ENCODE measurements at regions not wholly inside any gene's neighbourhood (a gene's known extent, or its start where the extent isn't known, plus 50 kb on each side); places are given as distances from the start of the nearest gene placed in this dataset.

DNA sequence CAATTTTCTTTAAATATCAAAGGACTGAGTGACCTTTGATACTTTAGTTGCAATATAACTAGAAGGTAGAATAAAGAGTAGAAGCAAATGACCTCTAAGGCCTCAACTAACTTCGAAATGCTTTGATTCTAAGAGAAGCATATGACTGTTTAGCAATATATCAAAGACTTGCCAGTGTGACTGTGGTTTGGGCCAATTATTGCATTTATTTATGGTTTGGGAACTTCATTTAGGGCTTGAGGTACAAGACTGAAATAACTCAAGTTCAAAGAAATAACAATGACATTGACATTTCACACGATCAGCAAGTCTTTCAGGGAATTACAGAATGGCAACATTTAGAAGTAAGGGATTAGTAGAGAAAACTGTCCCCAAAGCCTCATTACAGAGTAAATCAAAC is 709.7 kb upstream of the LRRC4C start:
- TF ChIP-seq, protein P1, sequence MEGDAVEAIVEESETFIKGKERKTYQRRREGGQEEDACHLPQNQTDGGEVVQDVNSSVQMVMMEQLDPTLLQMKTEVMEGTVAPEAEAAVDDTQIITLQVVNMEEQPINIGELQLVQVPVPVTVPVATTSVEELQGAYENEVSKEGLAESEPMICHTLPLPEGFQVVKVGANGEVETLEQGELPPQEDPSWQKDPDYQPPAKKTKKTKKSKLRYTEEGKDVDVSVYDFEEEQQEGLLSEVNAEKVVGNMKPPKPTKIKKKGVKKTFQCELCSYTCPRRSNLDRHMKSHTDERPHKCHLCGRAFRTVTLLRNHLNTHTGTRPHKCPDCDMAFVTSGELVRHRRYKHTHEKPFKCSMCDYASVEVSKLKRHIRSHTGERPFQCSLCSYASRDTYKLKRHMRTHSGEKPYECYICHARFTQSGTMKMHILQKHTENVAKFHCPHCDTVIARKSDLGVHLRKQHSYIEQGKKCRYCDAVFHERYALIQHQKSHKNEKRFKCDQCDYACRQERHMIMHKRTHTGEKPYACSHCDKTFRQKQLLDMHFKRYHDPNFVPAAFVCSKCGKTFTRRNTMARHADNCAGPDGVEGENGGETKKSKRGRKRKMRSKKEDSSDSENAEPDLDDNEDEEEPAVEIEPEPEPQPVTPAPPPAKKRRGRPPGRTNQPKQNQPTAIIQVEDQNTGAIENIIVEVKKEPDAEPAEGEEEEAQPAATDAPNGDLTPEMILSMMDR (IDR thresholded peaks at IDR 0.05) = no peak

DNA sequence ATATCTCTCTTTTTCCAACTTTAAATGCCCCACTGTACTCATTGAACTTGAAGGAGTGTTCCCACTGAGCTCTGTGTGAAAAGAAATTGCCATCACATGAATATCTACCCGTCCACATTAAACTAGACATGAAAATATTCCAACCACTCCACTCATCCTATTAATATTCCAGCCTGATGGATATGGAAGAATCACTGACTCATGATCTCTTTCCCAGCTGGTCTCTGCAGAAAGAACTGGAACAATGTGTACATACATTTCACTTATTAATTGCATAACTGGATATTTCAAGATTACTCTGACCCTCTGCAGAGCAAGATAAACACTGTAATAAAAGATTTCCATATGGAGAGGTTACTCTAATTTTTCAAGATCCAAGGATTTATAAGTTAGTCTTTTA is 711.1 kb upstream of the LRRC4C start:
- TF ChIP-seq, protein P1 (IDR thresholded peaks at IDR 0.05) = no peak

DNA sequence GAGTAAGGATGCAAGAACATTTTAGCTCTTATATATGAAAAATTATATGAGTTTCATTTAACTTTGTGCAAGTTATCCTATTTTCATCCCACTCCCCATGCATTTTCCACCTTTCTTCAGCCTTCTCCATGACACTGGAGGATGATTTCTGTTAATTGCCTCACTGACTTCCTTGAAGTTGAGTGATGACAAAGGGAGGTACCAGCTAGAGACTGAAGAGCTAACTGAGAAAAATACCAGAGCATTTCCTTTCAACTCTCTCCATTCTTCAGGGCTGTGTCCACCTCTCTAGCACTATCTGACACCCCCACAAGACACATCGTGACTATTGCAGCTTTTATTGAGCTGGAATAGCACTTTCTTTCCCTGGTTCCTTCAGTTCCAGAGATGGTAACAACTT is 711.6 kb upstream of the LRRC4C start:
- TF ChIP-seq, protein P1 (IDR thresholded peaks at IDR 0.05) = no peak

DNA sequence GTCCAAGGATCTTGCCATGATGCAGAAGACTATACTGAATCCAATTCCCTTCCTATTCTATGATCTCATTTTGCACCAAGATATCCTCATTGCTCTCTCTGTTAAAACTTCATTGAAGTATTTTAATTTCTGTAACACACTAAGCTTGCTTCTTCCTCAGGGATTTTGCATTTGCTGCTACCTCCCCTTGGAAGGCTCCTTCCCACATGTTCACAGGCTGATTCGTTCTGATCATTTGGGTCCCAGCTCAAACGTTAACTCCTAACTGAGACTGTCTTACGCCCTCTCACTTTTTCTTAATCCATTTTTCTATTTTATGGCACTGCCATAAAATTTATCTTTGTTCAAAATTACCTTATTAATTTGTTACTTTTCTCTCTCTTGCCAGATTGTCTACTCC is 713.0 kb upstream of the LRRC4C start:
- TF ChIP-seq, protein P1 (IDR thresholded peaks at IDR 0.05) = no peak

DNA sequence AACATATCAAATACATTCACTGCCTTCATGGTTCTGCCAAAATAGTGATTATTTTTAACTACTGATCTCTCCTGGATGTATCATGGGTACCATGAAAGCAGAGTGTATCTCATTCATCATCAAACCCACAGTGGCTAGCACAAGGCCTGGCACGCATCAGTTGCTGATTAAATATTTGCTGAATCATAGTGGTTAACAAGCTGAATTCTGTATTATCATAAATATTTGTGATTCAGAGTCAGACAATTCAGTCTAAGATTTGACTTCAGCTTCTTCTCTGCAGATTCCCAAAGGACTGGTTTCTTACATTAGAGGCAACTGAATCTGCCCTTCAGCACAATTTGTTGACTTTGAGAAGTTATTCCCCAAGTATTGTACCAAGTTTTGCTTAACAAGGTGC is 715.8 kb upstream of the LRRC4C start:
- TF ChIP-seq, protein P1 (IDR thresholded peaks at IDR 0.05) = no peak

DNA sequence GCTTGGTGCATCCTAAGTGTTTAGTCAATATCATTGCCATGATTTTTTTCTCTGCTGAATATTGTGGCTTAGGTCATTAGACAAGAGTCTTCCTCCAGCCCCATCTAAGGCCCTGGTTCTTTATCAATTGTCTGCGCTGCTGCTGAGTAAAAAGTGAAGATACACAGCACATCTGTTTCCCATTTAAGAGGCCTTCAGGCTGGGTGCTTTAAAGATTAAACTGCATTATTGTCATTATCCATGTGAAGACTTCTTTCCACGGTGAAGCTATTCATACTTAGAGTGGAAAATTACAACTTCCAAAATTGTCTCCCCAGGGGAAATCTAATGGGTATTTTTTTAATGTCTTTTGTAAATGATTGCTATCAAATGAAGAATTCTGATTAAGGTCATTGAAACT is 719.8 kb upstream of the LRRC4C start:
- TF ChIP-seq, protein P1 (IDR thresholded peaks at IDR 0.05) = no peak

DNA sequence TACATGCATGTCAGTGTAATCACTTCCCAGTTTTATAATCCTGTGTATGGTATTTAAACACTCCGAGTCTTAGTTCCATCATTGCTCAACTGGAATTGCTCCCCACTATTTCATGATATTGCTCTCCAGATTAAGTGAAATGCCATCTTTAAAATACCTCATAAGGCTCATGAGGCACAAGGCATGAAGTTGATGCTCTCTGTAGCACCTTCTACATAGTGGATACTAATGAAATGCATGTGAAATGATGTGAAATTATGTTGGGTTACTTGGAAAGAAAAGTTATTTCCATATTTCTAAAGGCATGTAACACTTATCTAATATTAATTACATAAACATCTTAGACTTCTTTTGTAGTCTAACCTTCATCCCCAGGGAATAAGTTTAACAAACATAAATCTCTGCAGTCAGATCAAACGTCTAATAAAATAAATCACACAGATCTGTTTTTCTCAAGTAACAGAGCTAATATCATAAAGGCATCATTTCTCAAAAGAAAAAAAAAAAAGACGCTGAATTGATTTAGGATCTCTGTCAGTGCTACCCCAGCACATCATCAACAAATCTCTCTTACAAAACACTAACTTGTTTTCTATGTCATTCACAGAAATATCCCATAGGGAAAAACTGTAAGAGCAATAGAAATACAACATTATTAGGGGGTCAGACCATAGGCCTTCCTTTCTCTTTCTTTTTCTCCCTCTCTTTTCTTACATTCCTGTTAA is 736.0 kb upstream of the LRRC4C start:
- TF ChIP-seq, protein P1 (IDR thresholded peaks at IDR 0.05) = no peak

DNA sequence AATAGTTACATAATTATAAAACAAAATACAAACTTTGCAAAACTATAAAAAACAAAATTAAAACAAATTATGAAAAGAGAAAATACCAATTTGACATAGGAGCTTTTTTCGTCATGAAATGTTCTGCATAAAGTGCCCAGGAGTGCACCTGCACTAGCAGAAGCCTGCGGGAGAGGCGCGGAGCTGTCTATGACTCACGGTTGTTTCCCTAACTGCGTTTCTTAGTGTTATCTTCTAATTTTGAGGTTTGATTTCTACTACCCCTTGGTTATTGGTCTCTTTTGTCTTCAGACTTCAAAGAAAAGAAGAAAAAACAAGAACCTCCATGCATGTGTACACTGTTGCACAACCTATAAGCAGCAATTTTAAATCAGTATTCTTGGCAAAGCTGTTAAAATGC is 740.9 kb upstream of the LRRC4C start:
- TF ChIP-seq, protein P1 (IDR thresholded peaks at IDR 0.05) = no peak

Measured in LNCAP (cell line).